LNCaP clone FGC (cell line): ENCODE measurements at regions not wholly inside any gene's neighbourhood (a gene's known extent, or its start where the extent isn't known, plus 50 kb on each side); places are given as distances from the start of the nearest gene placed in this dataset.
A peak's percentile ranks its signal among the peaks of the same experiment; 100 is the strongest.
"Not testable (repeated sequence)": the region's sequence is repeated elsewhere in the genome, so short reads cannot be mapped to it uniquely, and the experiment has no call there.

Experiments used
- DNase-seq: peaks from one replicate; pipeline ENCODE4 v3.0.0-alpha.2; 2011; ENCODE audit warnings: low read depth
- H3K4me3 ChIP-seq: 2 replicates; pipeline ENCODE4 v1.5.1; 2011; ENCODE audit warnings: mild to moderate bottlenecking, low read depth, low read length, control low read depth
- TF ChIP-seq, protein P1 (sequence below): IDR thresholded peaks from 2 replicates; pipeline ENCODE4 v1.5.1; 2012; ENCODE audit warnings: mild to moderate bottlenecking; ENCODE audit not compliant: control insufficient read depth, insufficient read depth; ENCODE audit errors: extremely low read depth

DNA sequence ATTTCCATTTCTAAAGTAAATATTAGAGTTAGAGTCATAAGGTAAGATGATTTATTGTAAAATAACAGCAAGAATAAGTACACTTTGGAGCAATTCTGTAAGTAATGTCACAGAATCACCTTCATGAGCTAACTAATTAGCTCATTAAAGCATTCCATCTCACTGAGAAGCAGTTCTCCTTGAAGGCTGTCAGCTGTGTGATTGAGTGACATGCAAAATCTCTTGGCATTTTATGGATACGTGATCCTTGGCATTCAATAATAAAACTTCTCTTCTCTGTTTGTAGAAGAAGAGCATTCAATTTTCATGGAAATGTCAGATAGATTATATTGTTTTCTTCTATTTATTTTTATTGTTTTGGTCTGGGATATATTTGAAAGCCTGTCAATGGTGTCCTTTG, 1389.3 kb downstream of the GATA3 start:
- no peak overlapping the region for H3K4me3 ChIP-seq
- no peak for DNase-seq
- TF ChIP-seq, protein P1, sequence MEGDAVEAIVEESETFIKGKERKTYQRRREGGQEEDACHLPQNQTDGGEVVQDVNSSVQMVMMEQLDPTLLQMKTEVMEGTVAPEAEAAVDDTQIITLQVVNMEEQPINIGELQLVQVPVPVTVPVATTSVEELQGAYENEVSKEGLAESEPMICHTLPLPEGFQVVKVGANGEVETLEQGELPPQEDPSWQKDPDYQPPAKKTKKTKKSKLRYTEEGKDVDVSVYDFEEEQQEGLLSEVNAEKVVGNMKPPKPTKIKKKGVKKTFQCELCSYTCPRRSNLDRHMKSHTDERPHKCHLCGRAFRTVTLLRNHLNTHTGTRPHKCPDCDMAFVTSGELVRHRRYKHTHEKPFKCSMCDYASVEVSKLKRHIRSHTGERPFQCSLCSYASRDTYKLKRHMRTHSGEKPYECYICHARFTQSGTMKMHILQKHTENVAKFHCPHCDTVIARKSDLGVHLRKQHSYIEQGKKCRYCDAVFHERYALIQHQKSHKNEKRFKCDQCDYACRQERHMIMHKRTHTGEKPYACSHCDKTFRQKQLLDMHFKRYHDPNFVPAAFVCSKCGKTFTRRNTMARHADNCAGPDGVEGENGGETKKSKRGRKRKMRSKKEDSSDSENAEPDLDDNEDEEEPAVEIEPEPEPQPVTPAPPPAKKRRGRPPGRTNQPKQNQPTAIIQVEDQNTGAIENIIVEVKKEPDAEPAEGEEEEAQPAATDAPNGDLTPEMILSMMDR, result no peak

DNA sequence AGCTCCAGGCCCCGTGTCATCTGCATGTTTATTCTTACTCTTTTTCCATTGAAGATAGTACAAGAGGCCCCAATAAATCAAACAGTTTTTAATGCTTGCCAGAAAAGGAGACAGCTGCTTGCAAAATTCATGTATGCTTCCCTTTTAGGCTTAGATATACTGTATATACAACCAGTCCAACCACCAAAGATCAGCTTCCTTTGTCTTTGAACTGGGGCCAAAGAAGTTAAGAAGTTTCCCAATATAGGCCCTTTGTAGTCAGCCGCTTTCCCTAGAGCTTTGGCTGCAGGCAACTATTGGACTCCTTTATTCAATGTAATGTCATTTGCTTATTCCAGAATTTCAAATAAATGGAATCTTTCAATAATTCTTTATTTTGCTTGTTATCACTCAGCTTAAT, 1395.0 kb downstream of the GATA3 start:
- H3K4me3 ChIP-seq, result no peak overlapping the region
- TF ChIP-seq, protein P1, result no peak
- no peak for DNase-seq

DNA sequence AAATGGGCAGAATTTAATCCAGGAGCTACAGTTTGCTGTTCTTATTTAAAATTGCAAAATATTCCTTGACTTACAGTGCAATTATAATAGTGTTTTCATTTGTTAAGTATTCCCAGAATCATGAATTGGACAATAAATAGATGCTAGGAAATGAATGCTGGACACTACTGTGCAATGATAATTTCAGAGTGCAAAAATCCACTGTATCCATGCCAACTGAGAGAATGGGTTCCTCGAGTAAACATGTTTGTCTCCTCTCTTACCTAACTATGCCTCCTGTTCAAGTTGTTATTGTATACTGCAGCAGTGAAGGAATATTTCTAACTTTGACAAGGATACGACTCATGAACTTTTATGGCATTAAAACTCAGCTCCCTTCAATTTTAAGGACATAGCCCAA, 1396.3 kb downstream of the GATA3 start:
- TF ChIP-seq, protein P1, result no peak
- no peak for DNase-seq

DNA sequence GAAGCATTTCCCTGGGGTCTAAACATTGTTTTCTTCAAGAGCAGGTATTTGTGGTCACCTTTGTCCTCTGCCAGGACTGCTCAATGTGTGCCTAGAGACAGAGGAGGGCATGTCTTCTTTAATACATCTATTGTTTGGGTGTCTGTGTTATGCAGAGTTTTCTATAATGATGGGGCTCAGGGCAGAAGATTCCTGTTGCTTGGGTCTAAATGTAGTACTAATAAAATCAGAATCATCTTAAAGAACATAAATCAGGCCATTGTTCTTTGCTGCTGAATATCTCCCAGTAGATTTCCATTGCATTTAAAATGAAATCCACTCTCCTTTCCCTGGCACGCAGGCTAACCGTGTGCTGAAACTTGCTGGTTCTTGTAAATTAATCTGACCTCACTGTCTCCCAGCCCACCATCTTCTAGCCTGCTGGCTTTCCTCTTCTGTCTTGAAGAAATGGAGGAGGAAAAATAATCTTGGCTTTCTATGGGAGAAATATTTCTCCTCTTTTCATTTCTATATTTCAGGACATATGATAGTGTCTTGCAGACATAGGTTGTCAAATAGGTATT, 1396.8 kb downstream of the GATA3 start:
- no peak overlapping the region for H3K4me3 ChIP-seq
- DNase-seq, result no peak
- TF ChIP-seq, protein P1, result no peak

More for the DNA sequence above, 1396.3 kb downstream of the GATA3 start:
- H3K4me3 ChIP-seq, result no peak overlapping the region

DNA sequence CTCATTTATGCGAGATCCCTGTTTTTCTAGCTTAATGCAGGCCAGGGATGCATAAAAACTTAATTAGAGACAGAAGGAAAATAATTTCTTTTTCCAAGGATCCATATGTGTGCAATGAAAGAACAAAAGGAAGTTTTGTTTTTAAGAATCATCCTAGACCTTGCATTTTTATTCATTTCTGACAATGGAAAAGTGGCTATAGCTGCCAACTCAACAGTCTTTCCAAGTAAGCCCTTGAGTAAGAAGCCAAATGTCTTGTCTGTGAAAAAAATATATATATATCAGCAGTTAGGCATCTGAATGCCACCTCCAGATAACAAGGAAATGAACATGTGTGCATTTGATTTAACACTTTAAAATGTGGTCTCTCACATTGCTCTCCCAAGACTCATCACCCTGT, 1397.6 kb downstream of the GATA3 start:
- no peak for DNase-seq
- TF ChIP-seq, protein P1, result no peak

DNA sequence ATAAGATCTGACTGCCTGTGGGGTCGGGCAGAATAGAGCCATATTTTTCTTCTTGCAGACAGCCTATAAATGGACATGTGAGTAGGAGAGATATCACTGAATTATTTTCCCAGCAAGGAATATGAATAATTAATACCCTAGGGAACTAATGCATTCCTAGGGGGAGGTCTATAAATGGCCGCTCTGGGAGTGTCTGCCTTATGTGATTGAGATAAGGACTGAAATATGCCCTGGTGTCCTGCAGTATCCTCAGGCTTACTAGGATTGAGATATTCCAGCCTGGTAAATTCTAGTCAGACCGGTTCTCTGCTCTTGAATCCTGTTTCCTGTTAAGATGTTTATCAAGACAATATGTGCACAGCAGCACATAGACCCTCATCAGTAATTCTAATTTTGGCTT, 1399.4 kb downstream of the GATA3 start:
- DNase-seq, result peak; percentile 11
- not testable (repeated sequence) for H3K4me3 ChIP-seq

More for the DNA sequence above, 1397.6 kb downstream of the GATA3 start:
- H3K4me3 ChIP-seq, result no peak overlapping the region

DNA sequence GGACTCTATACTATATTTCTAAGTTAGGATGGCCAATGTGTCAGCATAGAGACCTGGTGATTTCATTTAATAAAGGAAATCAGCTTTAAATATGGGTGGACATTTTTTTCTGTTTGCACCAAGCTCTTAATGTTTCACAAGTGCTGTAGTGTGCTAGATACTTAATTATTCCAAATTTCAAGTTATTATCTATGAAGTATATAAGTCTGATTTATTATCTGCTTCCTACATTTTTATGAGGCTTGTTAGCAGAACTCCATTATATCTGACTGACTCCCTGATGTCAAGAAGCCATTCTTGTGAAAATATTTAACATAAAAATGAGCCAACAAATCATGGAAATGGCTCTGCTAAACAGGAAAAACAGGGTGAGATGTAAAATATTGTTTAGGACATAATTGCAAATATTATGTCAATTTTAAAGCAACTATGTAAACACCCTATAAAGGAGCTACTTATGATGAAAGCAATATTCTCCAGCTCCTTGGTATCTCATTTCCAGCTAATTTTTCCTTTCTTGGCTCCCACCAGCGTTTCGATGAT, 1415.2 kb downstream of the GATA3 start:
- TF ChIP-seq, protein P1, result no peak

More for the DNA sequence above, 1415.2 kb downstream of the GATA3 start:
- no peak for DNase-seq
- H3K4me3 ChIP-seq, result no peak overlapping the region
